ENCODE measurements at regions not wholly inside any gene's neighbourhood (a gene's known extent, or its start where the extent isn't known, plus 50 kb on each side); places are given as distances from the start of the nearest gene placed in this dataset.

DNA sequence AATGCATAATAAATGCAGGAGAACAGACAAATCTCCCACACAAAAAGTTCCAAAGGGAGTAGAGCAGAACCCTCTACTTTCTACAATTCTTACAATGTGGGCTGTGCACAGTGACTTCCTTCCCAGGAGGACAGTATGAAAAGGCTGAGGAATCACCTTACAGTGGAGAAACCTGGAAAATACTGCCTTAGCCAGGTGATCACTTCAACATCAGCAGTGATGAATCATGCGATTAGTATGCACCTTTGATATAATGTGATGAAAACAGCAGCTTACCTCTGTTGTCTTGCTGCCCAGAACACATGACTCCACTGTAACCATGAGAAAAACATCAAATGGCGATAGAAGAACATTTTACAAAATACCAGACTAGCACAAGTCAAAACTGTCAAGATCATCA, 329.7 kb upstream of the POM121L12 start:
- Histone ChIP-seq H3K27me3 (ENCODE audit: low read depth) (no peaks in the 10 kb centered on the region), H3K9me3 (replicated peaks) (peaks cover 26% of the 10 kb centered on the region), H3K4me3 (no peak overlapping the region), H3K27ac (replicated peaks) (no peak overlapping the region), H3K4me1 (no peaks in the 10 kb centered on the region), H3K36me3 (no peaks in the 10 kb centered on the region)
- intact Hi-C loops (cut with micrococcal nuclease) = no loop called here
- TF ChIP-seq, protein P1, sequence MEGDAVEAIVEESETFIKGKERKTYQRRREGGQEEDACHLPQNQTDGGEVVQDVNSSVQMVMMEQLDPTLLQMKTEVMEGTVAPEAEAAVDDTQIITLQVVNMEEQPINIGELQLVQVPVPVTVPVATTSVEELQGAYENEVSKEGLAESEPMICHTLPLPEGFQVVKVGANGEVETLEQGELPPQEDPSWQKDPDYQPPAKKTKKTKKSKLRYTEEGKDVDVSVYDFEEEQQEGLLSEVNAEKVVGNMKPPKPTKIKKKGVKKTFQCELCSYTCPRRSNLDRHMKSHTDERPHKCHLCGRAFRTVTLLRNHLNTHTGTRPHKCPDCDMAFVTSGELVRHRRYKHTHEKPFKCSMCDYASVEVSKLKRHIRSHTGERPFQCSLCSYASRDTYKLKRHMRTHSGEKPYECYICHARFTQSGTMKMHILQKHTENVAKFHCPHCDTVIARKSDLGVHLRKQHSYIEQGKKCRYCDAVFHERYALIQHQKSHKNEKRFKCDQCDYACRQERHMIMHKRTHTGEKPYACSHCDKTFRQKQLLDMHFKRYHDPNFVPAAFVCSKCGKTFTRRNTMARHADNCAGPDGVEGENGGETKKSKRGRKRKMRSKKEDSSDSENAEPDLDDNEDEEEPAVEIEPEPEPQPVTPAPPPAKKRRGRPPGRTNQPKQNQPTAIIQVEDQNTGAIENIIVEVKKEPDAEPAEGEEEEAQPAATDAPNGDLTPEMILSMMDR (IDR thresholded peaks at IDR 0.05; ENCODE audit: borderline replicate concordance) = no peak
- DNase-seq = no peak

DNA sequence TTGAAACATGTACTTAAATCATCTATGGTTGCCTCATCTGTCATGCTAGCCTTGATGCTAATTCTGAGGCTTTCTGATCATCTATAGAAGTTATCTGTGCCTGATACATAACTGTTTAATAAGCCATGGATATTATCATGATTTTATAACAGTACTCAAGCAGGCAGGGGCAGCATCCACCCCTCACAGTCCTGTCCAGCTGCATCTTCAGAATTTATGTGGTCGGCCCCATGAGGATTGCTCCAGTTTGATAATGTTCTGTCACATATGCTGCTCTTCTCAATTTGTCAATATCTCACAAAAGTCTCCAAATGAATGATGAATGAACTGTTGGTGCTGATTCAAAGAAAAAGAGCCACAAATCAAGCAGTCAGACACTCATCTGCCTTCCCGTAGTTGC, 335.1 kb upstream of the POM121L12 start:
- Histone ChIP-seq H3K27ac (replicated peaks) (no peak overlapping the region), H3K4me1 (no peaks in the 10 kb centered on the region), H3K4me3 (no peak overlapping the region), H3K27me3 (ENCODE audit: low read depth) (no peaks in the 10 kb centered on the region), H3K9me3 (replicated peaks) (peaks cover 15% of the 10 kb centered on the region), H3K36me3 (no peaks in the 10 kb centered on the region)
- no peak for DNase-seq
- intact Hi-C loops (cut with micrococcal nuclease) = no loop called here
- TF ChIP-seq, protein P1 (IDR thresholded peaks at IDR 0.05; ENCODE audit: borderline replicate concordance) = no peak

DNA sequence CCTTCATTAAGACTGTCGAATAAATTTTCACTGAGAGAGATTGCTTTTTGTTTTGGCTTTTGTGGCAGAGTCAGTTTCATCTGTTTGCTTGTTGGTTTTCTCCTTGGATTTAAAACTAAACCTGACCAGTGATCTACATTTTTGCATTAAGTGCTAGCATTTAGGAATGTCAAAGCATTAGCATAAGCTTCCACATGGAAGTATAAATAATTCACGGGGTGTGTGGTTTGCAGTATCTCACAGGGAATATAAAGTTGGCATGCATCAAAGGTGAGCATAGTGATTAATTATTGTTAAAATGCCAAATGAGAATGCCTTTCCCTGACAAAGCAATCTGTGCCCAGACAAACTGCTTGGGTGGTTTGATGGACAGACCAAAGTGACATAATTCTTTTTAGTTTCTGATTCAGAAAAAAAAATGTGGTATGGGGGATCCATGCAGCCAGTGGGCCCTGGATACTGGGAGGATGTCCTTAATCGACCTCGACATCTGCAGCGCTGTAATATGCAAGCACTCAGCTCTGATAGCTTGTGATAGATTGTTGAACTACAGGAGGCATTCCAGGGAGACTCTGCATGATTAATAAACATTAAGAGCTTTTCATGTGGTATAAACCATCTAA, 339.3 kb upstream of the POM121L12 start:
- intact Hi-C loops (cut with micrococcal nuclease) = no loop called here
- no peak overlapping the region for H3K4me3 ChIP-seq
- no peaks in the 10 kb centered on the region for H3K4me1 ChIP-seq

DNA sequence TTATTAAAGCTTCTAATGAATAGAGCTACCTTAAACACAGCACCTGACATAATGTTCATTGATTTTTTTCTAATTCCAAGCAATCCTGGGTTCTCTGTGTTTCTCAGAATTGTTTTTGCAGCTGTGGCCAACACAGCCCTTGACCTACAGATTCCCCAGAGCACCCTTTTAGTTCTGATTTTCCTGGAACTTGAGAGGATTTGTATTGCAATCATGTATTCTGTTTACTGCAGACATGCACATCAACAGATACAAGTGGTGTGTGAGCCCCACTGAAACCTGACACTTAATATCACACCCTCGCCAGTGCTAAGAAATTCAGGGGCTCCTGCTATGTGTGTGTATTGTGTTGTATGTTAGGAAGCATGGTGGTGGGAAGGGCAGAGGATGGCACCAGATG, 344.2 kb upstream of the POM121L12 start:
- H3K27ac ChIP-seq (replicated peaks) = no peak overlapping the region
- no peaks in the 10 kb centered on the region for H3K36me3 ChIP-seq
- H3K4me3 ChIP-seq = no peak overlapping the region
- H3K4me1 ChIP-seq = no peaks in the 10 kb centered on the region
- intact Hi-C loops (cut with micrococcal nuclease) = no loop called here
- H3K9me3 ChIP-seq (replicated peaks) = no peaks in the 10 kb centered on the region
- H3K27me3 ChIP-seq (ENCODE audit: low read depth) = no peaks in the 10 kb centered on the region
- no peak for DNase-seq
- TF ChIP-seq, protein P1 (IDR thresholded peaks at IDR 0.05; ENCODE audit: borderline replicate concordance) = no peak

More for the DNA sequence above, 339.3 kb upstream of the POM121L12 start:
- TF ChIP-seq, protein P1 (IDR thresholded peaks at IDR 0.05; ENCODE audit: borderline replicate concordance) = no peak
- no peak overlapping the region for H3K27ac ChIP-seq (replicated peaks)
- no peaks in the 10 kb centered on the region for H3K27me3 ChIP-seq (ENCODE audit: low read depth)
- peaks cover 9% of the 10 kb centered on the region for H3K9me3 ChIP-seq (replicated peaks)
- H3K36me3 ChIP-seq = no peaks in the 10 kb centered on the region
- DNase-seq = no peak

DNA sequence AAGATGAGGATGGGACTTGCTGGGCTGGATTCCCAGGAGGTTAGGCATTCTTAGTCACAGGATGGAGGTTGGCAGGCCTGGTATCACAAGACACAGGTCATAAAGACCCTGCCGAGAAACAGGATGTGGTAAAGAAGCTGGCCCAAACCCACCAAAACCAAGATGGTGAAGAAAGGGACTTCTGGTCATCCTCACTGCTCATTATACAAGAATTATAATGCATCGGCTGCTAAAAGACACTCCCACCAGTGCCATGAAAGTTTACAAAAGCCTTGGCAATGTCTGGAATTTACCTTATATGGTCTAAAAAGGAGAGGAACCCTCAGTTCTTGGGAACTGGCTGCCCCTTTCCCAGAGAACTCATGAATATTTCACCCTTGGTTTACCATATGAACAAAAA, 345.5 kb upstream of the POM121L12 start:
- Histone ChIP-seq H3K9me3 (replicated peaks) (no peaks in the 10 kb centered on the region), H3K27me3 (ENCODE audit: low read depth) (no peaks in the 10 kb centered on the region), H3K4me1 (no peaks in the 10 kb centered on the region), H3K27ac (replicated peaks) (no peak overlapping the region), H3K36me3 (no peaks in the 10 kb centered on the region), H3K4me3 (no peak overlapping the region)
- no peak for DNase-seq
- TF ChIP-seq, protein P1 (IDR thresholded peaks at IDR 0.05; ENCODE audit: borderline replicate concordance) = no peak
- intact Hi-C loops (cut with micrococcal nuclease) = no loop called here
